Thyroid gland (tissue), 4 donors: ENCODE measurements at regions not wholly inside any gene's neighbourhood (a gene's known extent, or its start where the extent isn't known, plus 50 kb on each side); places are given as distances from the start of the nearest gene placed in this dataset.

Experiments used
- DNase-seq, 2 donors: peaks; one replicate each; pipeline ENCODE4 v3.0.0-alpha.2; 2019
- H3K27ac ChIP-seq, 3 donors: fragments of 200-600 bp; sonication (generic); 1 replicate in 2 of 3; 2 replicates in 1 of 3; pipeline ENCODE4 v1.5.1; 2016 to 2019; ENCODE audit warnings: mild to moderate bottlenecking in 1 of 3, moderate library complexity in 1 of 3
- H3K27me3 ChIP-seq: fragments of 200-600 bp; sonication (generic); one replicate; pipeline ENCODE4 v1.5.1; 2019
- H3K36me3 ChIP-seq, 2 donors: fragments of 200-600 bp; sonication (generic); one replicate each; pipeline ENCODE4 v1.5.1; 2016 to 2019
- H3K4me1 ChIP-seq, 2 donors: fragments of 200-600 bp; sonication (generic); one replicate each; pipeline ENCODE4 v1.5.1; 2017 to 2019
- H3K4me3 ChIP-seq, 3 donors: fragments of 200-600 bp; sonication (generic); replicated peaks in 1 of 3; 1 replicate in 2 of 3; 2 replicates in 1 of 3; pipeline ENCODE4 v1.5.1; 2016; ENCODE audit warnings: mild to moderate bottlenecking in 1 of 3
- H3K9me3 ChIP-seq: fragments of 200-600 bp; sonication (generic); one replicate; pipeline ENCODE4 v1.5.1; 2017
- CTCF ChIP-seq, 6 experiments: fragments of 200-600 bp in 3 of 6; fragments of 450-650 bp in 3 of 6; sonication (generic) in 3 of 6; IDR thresholded peaks; one replicate each; pipeline ENCODE4 v1.5.1; 2016 to 2019; ENCODE audit warnings: antibody characterized with exemption in 6 of 6, mild to moderate bottlenecking in 2 of 6, inconsistent platforms in 1 of 6, moderate library complexity in 1 of 6
- POLR2A ChIP-seq, 2 donors: fragments of 450-650 bp; IDR thresholded peaks; one replicate each; pipeline ENCODE4 v1.6.1; 2017; ENCODE audit warnings: antibody characterized with exemption in 2 of 2, mild to moderate bottlenecking in 2 of 2, moderate library complexity in 1 of 2
- WGBS, 2 donors: methylation state at CpG; one replicate each; pipeline ENCODE4 v1.1.5; 2017; 5-methylcytosine and 5-hydroxymethylcytosine counted together
- intact Hi-C: fragments of 100-400 bp; cut with DNase I; formaldehyde crosslinking; loops from one replicate; pipeline ENCODE4 v1.15.1; 2023

- Histone ChIP-seq H3K27ac (no peak overlapping the region), H3K9me3 (no peaks in the 10 kb centered on the region), H3K36me3 (no peaks in the 10 kb centered on the region), H3K4me3 (no peak overlapping the region), H3K27me3 (no peaks in the 10 kb centered on the region), H3K4me1 (no peaks in the 10 kb centered on the region)
- 83% methylated on average over 1 of the region's 1 CpG for WGBS, 2 donors
- TF ChIP-seq CTCF (IDR thresholded peaks at IDR 0.05) = no peak
- no peak for TF ChIP-seq POLR2A (IDR thresholded peaks at IDR 0.05)
- intact Hi-C loops = no loop called here
- DNase-seq = no peak
These were observed 713.2 kb upstream of the CCDC179 start for GRCh38 chr11:23573429-23573828.

- Histone ChIP-seq H3K4me1 (no peaks in the 10 kb centered on the region), H3K27ac (no peak overlapping the region), H3K4me3 (no peak overlapping the region), H3K36me3 (no peaks in the 10 kb centered on the region), H3K9me3 (no peaks in the 10 kb centered on the region), H3K27me3 (no peaks in the 10 kb centered on the region)
- intact Hi-C loops = no loop called here
- WGBS, 2 donors = 88 to 90% methylated on average over 3 of the region's 3 CpGs
- DNase-seq = no peak
- TF ChIP-seq CTCF (IDR thresholded peaks at IDR 0.05) (no peak), POLR2A (IDR thresholded peaks at IDR 0.05) (no peak)
These were observed 713.9 kb upstream of the CCDC179 start for GRCh38 chr11:23574149-23574548.

GRCh38 chr11:23577296-23577695 is 717.0 kb upstream of the CCDC179 start:
- no peak overlapping the region for H3K27ac ChIP-seq
- H3K27me3 ChIP-seq = no peaks in the 10 kb centered on the region
- H3K4me1 ChIP-seq = no peaks in the 10 kb centered on the region
- intact Hi-C loops = no loop called here
- no peaks in the 10 kb centered on the region for H3K36me3 ChIP-seq
- H3K4me3 ChIP-seq = no peak overlapping the region
- WGBS, 2 donors = 88 to 94% methylated on average over 2 of the region's 2 CpGs
- H3K9me3 ChIP-seq = no peaks in the 10 kb centered on the region
- DNase-seq = no peak
- TF ChIP-seq POLR2A (IDR thresholded peaks at IDR 0.05) (no peak), CTCF (IDR thresholded peaks at IDR 0.05) (no peak)

- TF ChIP-seq CTCF (IDR thresholded peaks at IDR 0.05) = no peak
- TF ChIP-seq POLR2A (IDR thresholded peaks at IDR 0.05) = no peak
- Histone ChIP-seq H3K4me3 (no peak overlapping the region), H3K27ac (no peak overlapping the region), H3K27me3 (no peaks in the 10 kb centered on the region), H3K9me3 (no peaks in the 10 kb centered on the region), H3K36me3 (no peaks in the 10 kb centered on the region), H3K4me1 (no peaks in the 10 kb centered on the region)
- no peak for DNase-seq
- 84 to 86% methylated on average over 2 of the region's 2 CpGs for WGBS, 2 donors
- intact Hi-C loops = no loop called here
These were observed 725.3 kb upstream of the CCDC179 start for GRCh38 chr11:23585416-23586104.

- intact Hi-C loops = no loop called here
- TF ChIP-seq POLR2A (IDR thresholded peaks at IDR 0.05) (no peak), CTCF (IDR thresholded peaks at IDR 0.05) (no peak)
- H3K4me1 ChIP-seq = no peaks in the 10 kb centered on the region
- no peaks in the 10 kb centered on the region for H3K27me3 ChIP-seq
- H3K27ac ChIP-seq = no peak overlapping the region
- no peak overlapping the region for H3K4me3 ChIP-seq
- WGBS, 2 donors = 51 to 52% methylated on average over 1 of the region's 1 CpG
- no peak for DNase-seq
- no peaks in the 10 kb centered on the region for H3K9me3 ChIP-seq
- H3K36me3 ChIP-seq = no peaks in the 10 kb centered on the region
These were observed 725.9 kb upstream of the CCDC179 start for GRCh38 chr11:23586173-23586572.
